K562 (cell line): ENCODE measurements at regions not wholly inside any gene's neighbourhood (a gene's known extent, or its start where the extent isn't known, plus 50 kb on each side); places are given as distances from the start of the nearest gene placed in this dataset.

ENCODE experiments used
- ATAC-seq: fragments of 200-7000 bp; cut with Tn5 transposase; 3 replicates; pipeline ENCODE4 v1.9.1; 2020; ENCODE audit warnings: moderate library complexity
- BruUV-seq: library from RNA; stranded (reverse); fragments of 400-500 nt; replicated peaks from 2 replicates; lab custom pipeline; 2021; lab: Mats Ljungman, UMichigan
- CTCF ChIA-PET: fragments of 300-600 bp; formaldehyde crosslinking; extraction: SDS; loops from one replicate; lab custom pipeline; 2021; ENCODE audit warnings: low intra/inter-chr PET ratio; lab: Yijun Ruan, JAX
- POLR2A ChIA-PET: fragments of 300-600, 350-650 bp; sonication (Branson Sonifier 250); formaldehyde crosslinking; extraction: SDS; loops from one replicate; lab custom pipeline; 2021; ENCODE audit warnings: antibody characterized with exemption, inconsistent platforms; lab: Yijun Ruan, JAX
- DNase-seq, 4 experiments: peaks; one replicate each; pipeline versions ENCODE4 v3.0.0 to v3.0.0-alpha.2; 2011 to 2018; ENCODE audit warnings: low spot score in 3 of 4, mixed read lengths in 3 of 4; ENCODE audit errors: extremely low read depth in 1 of 4
- FAIRE-seq: peaks from 2 replicates; lab custom pipeline; 2011; peaks lifted over from hg19 to GRCh38; lab: Jason Lieb, UNC
- H2AFZ ChIP-seq: 2 replicates; pipeline ENCODE4 v1.6.0; 2011; ENCODE audit warnings: low read depth, low read length, control low read depth, inconsistent platforms
- H3K27ac ChIP-seq: fragments of 200-600 bp; 3 replicates; pipeline ENCODE4 v1.8.0; 2011; ENCODE audit warnings: low read depth, mild to moderate bottlenecking, control low read depth, inconsistent platforms, low read length, moderate library complexity, mixed read lengths; ENCODE audit errors: extremely low read depth
- H3K27me3 ChIP-seq, 2 experiments: fragments of 300-600 bp in 1 of 2; 2 replicates in 1 of 2; 3 replicates in 1 of 2; pipeline versions ENCODE4 v1.6.0 to v1.8.0; 2011; ENCODE audit warnings: inconsistent platforms in 2 of 2, low read length in 2 of 2, mild to moderate bottlenecking in 1 of 2, mixed read lengths in 1 of 2, moderate library complexity in 1 of 2; ENCODE audit not compliant: control insufficient read depth in 2 of 2, insufficient read depth in 2 of 2
- H3K36me3 ChIP-seq: fragments of 300-600 bp; 3 replicates; pipeline ENCODE4 v1.8.0; 2011; ENCODE audit warnings: mild to moderate bottlenecking, low read length, inconsistent platforms; ENCODE audit not compliant: control insufficient read depth, insufficient read depth
- H3K4me1 ChIP-seq, 2 experiments: fragments of 200-600 bp in 1 of 2; replicated peaks in 1 of 2; 2 replicates in 1 of 2; 3 replicates in 1 of 2; pipeline versions ENCODE4 v1.5.1 to v1.8.0; 2011; ENCODE audit warnings: inconsistent platforms in 2 of 2, low read length in 2 of 2, mild to moderate bottlenecking in 1 of 2, mixed read lengths in 1 of 2, moderate library complexity in 1 of 2; ENCODE audit not compliant: control insufficient read depth in 2 of 2, insufficient read depth in 2 of 2
- H3K4me2 ChIP-seq: 2 replicates; pipeline ENCODE4 v1.6.1; 2011; ENCODE audit warnings: low read length, control low read depth, inconsistent platforms, mixed read lengths; ENCODE audit not compliant: insufficient read depth
- H3K4me3 ChIP-seq: fragments of 200-600 bp; sonication (generic), shearing (Covaris generic); 2 replicates; pipeline ENCODE4 v1.5.1; 2016; ENCODE audit warnings: control low read depth, inconsistent platforms
- H3K79me2 ChIP-seq: fragments of 200-600 bp; 3 replicates; pipeline ENCODE4 v1.8.0; 2011; ENCODE audit warnings: low read length, inconsistent platforms; ENCODE audit not compliant: control insufficient read depth, insufficient read depth
- H3K9ac ChIP-seq, 2 experiments: 2 replicates each; pipeline versions ENCODE4 v1.6.0 to v1.6.1; 2011; ENCODE audit warnings: low read depth in 2 of 2, low read length in 2 of 2, control low read depth in 1 of 2, inconsistent platforms in 1 of 2, mild to moderate bottlenecking in 1 of 2, mixed read lengths in 1 of 2; ENCODE audit not compliant: insufficient read depth in 1 of 2
- H3K9me1 ChIP-seq: one replicate; pipeline ENCODE4 v1.6.0; 2011; ENCODE audit warnings: inconsistent platforms, mild to moderate bottlenecking, low read length, moderate library complexity; ENCODE audit not compliant: control insufficient read depth, insufficient read depth
- H3K9me3 ChIP-seq: replicated peaks from 2 replicates; pipeline ENCODE4 v1.5.1; 2011; ENCODE audit warnings: low read depth, low read length, inconsistent platforms; ENCODE audit not compliant: control insufficient read depth, insufficient read depth
- H4K20me1 ChIP-seq: replicated peaks from 2 replicates; pipeline ENCODE4 v1.6.1; 2011; ENCODE audit warnings: low read length, inconsistent platforms, mixed read lengths; ENCODE audit not compliant: control insufficient read depth, insufficient read depth
- CEBPB ChIP-seq: fragments of 450-650 bp; IDR thresholded peaks from 2 replicates; pipeline ENCODE4 v1.6.1; 2016; ENCODE audit warnings: missing genetic modification characterization, missing compliant biosample characterization
- CEBPG ChIP-seq, 3 experiments: fragments of 200-800 bp in 1 of 3; sonication (Bioruptor generic) in 1 of 3; sonication (generic) in 1 of 3; formaldehyde crosslinking in 1 of 3; IDR thresholded peaks in 2 of 3; conservative IDR thresholded peaks in 1 of 3; 2 replicates each; pipeline versions ENCODE4 v1.6.1 to v1.8.0; 2016 to 2022; ENCODE audit warnings: missing compliant biosample characterization in 2 of 3, missing genetic modification characterization in 2 of 3, mild to moderate bottlenecking in 1 of 3, missing genetic modification reagents in 1 of 3
- GTF3C2 ChIP-seq: IDR thresholded peaks from 3 replicates; pipeline ENCODE4 v1.6.1; 2011; ENCODE audit warnings: borderline replicate concordance, mild to moderate bottlenecking, moderate library complexity; ENCODE audit not compliant: insufficient read length; ENCODE audit errors: extremely low read depth
- MAZ ChIP-seq, 2 experiments: fragments of 450-650 bp in 1 of 2; sonication (generic) in 1 of 2; formaldehyde crosslinking; IDR thresholded peaks in 1 of 2; conservative IDR thresholded peaks in 1 of 2; 2 replicates each; pipeline versions ENCODE4 v1.4.0 to v1.5.0; 2020; ENCODE audit warnings: mild to moderate bottlenecking in 1 of 2, missing genetic modification reagents in 1 of 2
- PKNOX1 ChIP-seq: fragments of 450-650 bp; IDR thresholded peaks from 2 replicates; pipeline ENCODE4 v1.6.1; 2016
- WGBS: fragments of 100-300 bp; shearing (Covaris generic); methylation state at CpG from one replicate; pipeline ENCODE4 v1.1.6; 2016; ENCODE audit warnings: low coverage, mixed read lengths; ENCODE audit not compliant: insufficient coverage; ENCODE audit errors: missing lambda C conversion rate; 5-methylcytosine and 5-hydroxymethylcytosine counted together
- in situ Hi-C: fragments of 300-500 bp; cut with MboI; formaldehyde crosslinking; loops from 4 replicates; pipeline ENCODE4 v1.15.0; 2018; ENCODE audit warnings: inconsistent platforms, mixed read lengths
- intact Hi-C: fragments of 100-400 bp; cut with micrococcal nuclease; formaldehyde crosslinking; loops from 2 replicates; pipeline ENCODE4 v1.14.2; 2022

GRCh38 chr1:185412385-185413087 lies 95.5 kb upstream of the IVNS1ABP start (continued):
- no peak for TF ChIP-seq GTF3C2
- 0 out of 4 replicates have a peak, but pooled peaks of 1 of the 2 experiments have one; percentile 27 for TF ChIP-seq MAZ (CRISPR knock-in tag; conservative IDR thresholded peaks at IDR 0.05 in 1 of 2, IDR thresholded peaks at IDR 0.05 in 1 of 2)

- Histone ChIP-seq H3K4me2 (no peak overlapping the region), H3K79me2 (no peaks in the 10 kb centered on the region), H3K27me3 (peaks cover 2 to 7% of the 10 kb centered on the region in 2 experiments; a peak in 4 of 5 replicates), H3K4me3 (no peak overlapping the region), H4K20me1 (no peaks in the 10 kb centered on the region), H3K9me3 (0 out of 2 replicates have a peak, but pooled peaks cover 2% of the 10 kb centered on the region), H3K36me3 (no peaks in the 10 kb centered on the region), H3K27ac (no peak overlapping the region), H2AFZ (no peak overlapping the region), H3K9ac (no peak overlapping the region), H3K9me1 (no peaks in the 10 kb centered on the region), H3K4me1 (no peaks in the 10 kb centered on the region)
- DNase-seq, result no peak
- WGBS, result 0% methylated on average over 1 of the region's 1 CpG
- intact Hi-C loops (no loop called here), in situ Hi-C loops (no loop called here)
- no peak for FAIRE-seq
- no TSS peak for BruUV-seq
- ChIA-PET CTCF (no interaction called here), POLR2A (no interaction called here)
- TF ChIP-seq CEBPB (tag) (peak; percentile 66), CEBPG (CRISPR knock-in tag; IDR thresholded peaks at IDR 0.05) (no peak), CEBPG (tag; conservative IDR thresholded peaks at IDR 0.05 in 1 of 2, IDR thresholded peaks at IDR 0.05 in 1 of 2) (peak; percentile 20 to 26; a peak in 1 of 4 replicates), PKNOX1 (no peak)
- ATAC-seq, result peak; percentile 29; the same call in 2 of the 3 replicates
Observed at GRCh38 chr1:185409763-185410528, 92.9 kb upstream of the IVNS1ABP start.
